Liver (tissue), 8 donors: ENCODE measurements at regions not wholly inside any gene's neighbourhood (a gene's known extent, or its start where the extent isn't known, plus 50 kb on each side); places are given as distances from the start of the nearest gene placed in this dataset.

Experiments
- DNase-seq: peaks from one replicate; pipeline ENCODE4 v3.0.0-alpha.2; 2017; ENCODE audit warnings: low spot score
- H3K27ac ChIP-seq, 2 donors: one replicate each; pipeline ENCODE4 v1.7.0; 2013; ENCODE audit warnings: inconsistent platforms in 2 of 2, low read length in 2 of 2, control low read depth in 1 of 2, low read depth in 1 of 2, mild to moderate bottlenecking in 1 of 2
- H3K27me3 ChIP-seq, 4 donors: one replicate each; pipeline versions ENCODE4 v1.6.1 to v1.7.0; 2013; ENCODE audit warnings: low read length in 3 of 4, inconsistent platforms in 1 of 4, mild to moderate bottlenecking in 1 of 4, moderate library complexity in 1 of 4; ENCODE audit not compliant: control insufficient read depth in 4 of 4, insufficient read depth in 4 of 4
- H3K36me3 ChIP-seq, 4 donors: one replicate each; pipeline versions ENCODE4 v1.6.1 to v1.7.0; 2013; ENCODE audit warnings: low read length in 3 of 4, mild to moderate bottlenecking in 3 of 4, low read depth in 1 of 4, moderate library complexity in 1 of 4; ENCODE audit not compliant: control insufficient read depth in 4 of 4, insufficient read depth in 3 of 4
- H3K4me1 ChIP-seq, 4 donors: one replicate each; pipeline versions ENCODE4 v1.6.1 to v1.7.0; 2013; ENCODE audit warnings: low read length in 3 of 4, mild to moderate bottlenecking in 3 of 4, moderate library complexity in 1 of 4; ENCODE audit not compliant: control insufficient read depth in 4 of 4, insufficient read depth in 4 of 4
- H3K4me3 ChIP-seq, 3 donors: one replicate each; pipeline versions ENCODE4 v1.6.1 to v1.7.0; 2013; ENCODE audit warnings: low read length in 3 of 3, control low read depth in 1 of 3, low read depth in 1 of 3, mild to moderate bottlenecking in 1 of 3
- H3K9ac ChIP-seq, 2 donors: one replicate each; pipeline ENCODE4 v1.7.0; 2013; ENCODE audit warnings: low read length in 2 of 2, mild to moderate bottlenecking in 2 of 2, moderate library complexity in 2 of 2, control low read depth in 1 of 2, low read depth in 1 of 2
- H3K9me3 ChIP-seq, 4 donors: one replicate each; pipeline versions ENCODE4 v1.6.1 to v1.7.0; 2013; ENCODE audit warnings: low read length in 3 of 4; ENCODE audit not compliant: control insufficient read depth in 4 of 4
- HNF4A ChIP-seq, 2 donors: conservative IDR thresholded peaks; 2 replicates each; pipeline ENCODE4 v1.6.1; 2016; ENCODE audit warnings: antibody characterized with exemption in 2 of 2, mild to moderate bottlenecking in 2 of 2
- HNF4G ChIP-seq: IDR thresholded peaks from 2 replicates; pipeline ENCODE4 v1.6.1; 2016; ENCODE audit warnings: antibody characterized with exemption
- JUND ChIP-seq, 2 donors: IDR thresholded peaks; 2 replicates each; pipeline ENCODE4 v1.6.1; 2016; ENCODE audit warnings: antibody characterized with exemption in 2 of 2
- NR2F2 ChIP-seq: IDR thresholded peaks from 2 replicates; pipeline ENCODE4 v1.6.1; 2016; ENCODE audit warnings: antibody characterized with exemption
- RAD21 ChIP-seq, 2 donors: IDR thresholded peaks; 2 replicates each; pipeline ENCODE4 v1.6.1; 2016; ENCODE audit warnings: antibody characterized with exemption in 2 of 2, mild to moderate bottlenecking in 2 of 2
- RXRA ChIP-seq, 2 donors: IDR thresholded peaks; 2 replicates each; pipeline ENCODE4 v1.6.1; 2017 to 2018; ENCODE audit warnings: antibody characterized with exemption in 2 of 2, mild to moderate bottlenecking in 1 of 2
- SP1 ChIP-seq: IDR thresholded peaks from 2 replicates; pipeline ENCODE4 v1.6.1; 2018; ENCODE audit warnings: antibody characterized with exemption, mild to moderate bottlenecking
- TAF1 ChIP-seq: conservative IDR thresholded peaks from 2 replicates; pipeline ENCODE4 v1.6.1; 2016; ENCODE audit warnings: antibody characterized with exemption, mild to moderate bottlenecking
- YY1 ChIP-seq: IDR thresholded peaks from 2 replicates; pipeline ENCODE4 v1.6.1; 2016; ENCODE audit warnings: antibody characterized with exemption, mild to moderate bottlenecking
- WGBS: extraction: QIAGEN DNeasy Blood & Tissue Kit; methylation state at CpG from one replicate; pipeline ENCODE4 v1.1.7; 2013; 5-methylcytosine and 5-hydroxymethylcytosine counted together
- TF ChIP-seq, protein P1 (sequence below): fragments of 150-350 bp; IDR thresholded peaks from 2 replicates; pipeline ENCODE4 v1.5.1; 2017; ENCODE audit warnings: improper control_type of control experiment, low read depth, low read length; ENCODE audit not compliant: missing input control
- TF ChIP-seq, protein P2 (sequence below): IDR thresholded peaks from 2 replicates; pipeline ENCODE4 v1.6.1; 2016; ENCODE audit warnings: antibody characterized with exemption
- TF ChIP-seq, protein P3 (sequence below): IDR thresholded peaks from 2 replicates; pipeline ENCODE4 v1.6.1; 2016; ENCODE audit warnings: antibody characterized with exemption
- TF ChIP-seq, protein P4 (sequence below): IDR thresholded peaks from 2 replicates; pipeline ENCODE4 v1.6.1; 2016; ENCODE audit warnings: antibody characterized with exemption, mild to moderate bottlenecking
- donor health status: healthy.
- donor health status: healthy.
- donor health status: healthy.
- donor health status: healthy.
- donor health status: healthy.

DNA sequence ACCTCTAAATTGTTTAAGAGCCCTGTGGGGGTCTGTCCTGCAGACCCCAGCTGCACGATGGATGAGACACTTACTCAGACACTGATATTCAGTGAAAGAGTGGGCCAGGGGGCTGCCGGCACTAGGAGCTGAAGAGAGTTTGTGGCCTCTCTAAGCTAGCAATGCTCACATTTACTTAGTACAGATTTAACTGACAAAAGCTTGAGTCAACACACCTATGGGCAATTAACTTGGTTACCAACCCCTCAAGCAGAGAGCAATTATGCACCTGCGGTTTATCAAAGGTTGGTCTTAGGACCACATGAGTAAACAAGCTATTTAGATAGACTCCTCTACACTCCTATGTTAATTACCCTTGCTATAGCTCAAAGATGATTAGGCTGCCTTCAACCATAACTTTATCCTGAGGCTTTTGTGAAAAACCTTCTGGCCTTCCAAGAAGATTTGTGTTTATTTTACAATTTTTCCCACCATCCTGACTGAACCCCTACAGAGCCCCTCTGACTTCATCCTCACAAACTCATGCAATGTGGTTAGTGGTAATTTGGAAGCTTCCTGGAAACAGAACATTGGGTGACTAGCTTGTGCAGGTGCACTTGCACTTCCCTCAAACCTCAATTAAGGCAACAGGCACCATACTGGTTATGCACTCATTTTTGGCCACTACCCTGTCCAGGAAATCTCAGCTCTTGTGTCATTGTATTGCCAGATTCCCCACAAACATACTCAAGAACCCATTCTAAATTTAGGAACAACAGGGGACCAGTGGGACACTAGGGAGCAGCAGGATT, 234.4 kb upstream of the ITM2A start (continued):
- no peak for TF ChIP-seq JUND (IDR thresholded peaks at IDR 0.05)

DNA sequence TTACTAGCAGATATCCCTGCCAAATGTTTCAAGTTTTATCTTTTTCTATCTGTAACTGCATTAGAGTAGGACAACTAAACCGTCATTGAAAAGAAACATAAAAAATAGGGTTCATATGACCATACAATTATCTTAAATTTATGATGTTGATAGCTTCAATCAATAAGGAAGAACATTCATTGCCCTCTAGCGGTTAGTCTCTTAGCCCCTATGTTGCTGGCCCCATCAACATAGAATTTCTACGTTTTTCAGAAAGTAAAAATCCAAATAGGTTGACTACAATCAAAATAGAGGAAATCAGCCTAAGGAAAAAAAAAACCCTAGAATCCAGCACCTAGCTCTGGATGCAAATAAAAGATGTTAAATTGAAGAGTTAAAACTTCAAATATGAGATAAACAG, 225.1 kb upstream of the ITM2A start:
- DNase-seq, result no peak
- Histone ChIP-seq H3K4me1 (no peaks in the 10 kb centered on the region), H3K9ac (no peak overlapping the region), H3K9me3 (peaks cover 0 to 3% (median 0%) of the 10 kb centered on the region in 4 donors), H3K27me3 (peaks cover 0 to 3% (median 0%) of the 10 kb centered on the region in 4 donors), H3K4me3 (no peak overlapping the region), H3K36me3 (no peaks in the 10 kb centered on the region), H3K27ac (no peak overlapping the region)
- TF ChIP-seq, protein P1, sequence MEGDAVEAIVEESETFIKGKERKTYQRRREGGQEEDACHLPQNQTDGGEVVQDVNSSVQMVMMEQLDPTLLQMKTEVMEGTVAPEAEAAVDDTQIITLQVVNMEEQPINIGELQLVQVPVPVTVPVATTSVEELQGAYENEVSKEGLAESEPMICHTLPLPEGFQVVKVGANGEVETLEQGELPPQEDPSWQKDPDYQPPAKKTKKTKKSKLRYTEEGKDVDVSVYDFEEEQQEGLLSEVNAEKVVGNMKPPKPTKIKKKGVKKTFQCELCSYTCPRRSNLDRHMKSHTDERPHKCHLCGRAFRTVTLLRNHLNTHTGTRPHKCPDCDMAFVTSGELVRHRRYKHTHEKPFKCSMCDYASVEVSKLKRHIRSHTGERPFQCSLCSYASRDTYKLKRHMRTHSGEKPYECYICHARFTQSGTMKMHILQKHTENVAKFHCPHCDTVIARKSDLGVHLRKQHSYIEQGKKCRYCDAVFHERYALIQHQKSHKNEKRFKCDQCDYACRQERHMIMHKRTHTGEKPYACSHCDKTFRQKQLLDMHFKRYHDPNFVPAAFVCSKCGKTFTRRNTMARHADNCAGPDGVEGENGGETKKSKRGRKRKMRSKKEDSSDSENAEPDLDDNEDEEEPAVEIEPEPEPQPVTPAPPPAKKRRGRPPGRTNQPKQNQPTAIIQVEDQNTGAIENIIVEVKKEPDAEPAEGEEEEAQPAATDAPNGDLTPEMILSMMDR, result peak; percentile 16
- TF ChIP-seq, protein P2, sequence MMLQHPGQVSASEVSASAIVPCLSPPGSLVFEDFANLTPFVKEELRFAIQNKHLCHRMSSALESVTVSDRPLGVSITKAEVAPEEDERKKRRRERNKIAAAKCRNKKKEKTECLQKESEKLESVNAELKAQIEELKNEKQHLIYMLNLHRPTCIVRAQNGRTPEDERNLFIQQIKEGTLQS, result no peak
- peak in 1 of 2 donors; percentile 9 for TF ChIP-seq RAD21 (IDR thresholded peaks at IDR 0.05)
- TF ChIP-seq, protein P3, sequence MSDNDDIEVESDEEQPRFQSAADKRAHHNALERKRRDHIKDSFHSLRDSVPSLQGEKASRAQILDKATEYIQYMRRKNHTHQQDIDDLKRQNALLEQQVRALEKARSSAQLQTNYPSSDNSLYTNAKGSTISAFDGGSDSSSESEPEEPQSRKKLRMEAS, result no peak
- TF ChIP-seq RXRA (IDR thresholded peaks at IDR 0.05), result no peak
- TF ChIP-seq JUND (IDR thresholded peaks at IDR 0.05), result no peak
- no peak for TF ChIP-seq SP1
- 15% methylated on average over 3 of the region's 3 CpGs for WGBS

DNA sequence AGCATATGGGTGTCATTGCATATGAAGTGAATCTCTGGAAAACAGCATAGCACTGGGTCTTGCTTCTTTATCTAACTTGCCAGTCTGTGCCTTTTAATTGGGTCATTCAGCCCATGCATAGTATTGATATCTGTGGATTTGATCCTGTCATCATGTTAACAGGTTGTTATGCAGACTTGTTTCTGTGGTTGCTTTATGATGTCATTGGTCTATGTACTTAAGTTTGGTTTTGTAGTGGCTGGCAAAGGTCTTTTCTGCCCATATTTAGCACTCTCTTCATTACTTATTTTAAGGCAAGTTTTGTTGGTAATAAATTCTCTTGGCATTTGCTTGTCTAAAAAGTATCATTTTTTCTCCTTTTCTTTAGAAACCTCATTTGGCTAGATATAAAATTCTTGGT, 221.1 kb upstream of the ITM2A start:
- H3K9ac ChIP-seq, result no peak overlapping the region
- peaks cover 0 to 3% (median 0%) of the 10 kb centered on the region in 4 donors for H3K27me3 ChIP-seq
- no peak overlapping the region for H3K27ac ChIP-seq
- DNase-seq, result no peak
- H3K36me3 ChIP-seq, result no peaks in the 10 kb centered on the region
- no peaks in the 10 kb centered on the region for H3K4me1 ChIP-seq
- peaks cover 0 to 3% (median 0%) of the 10 kb centered on the region in 4 donors for H3K9me3 ChIP-seq
- TF ChIP-seq RAD21 (IDR thresholded peaks at IDR 0.05), result no peak
- TF ChIP-seq, protein P1, result no peak
- TF ChIP-seq, protein P4, sequence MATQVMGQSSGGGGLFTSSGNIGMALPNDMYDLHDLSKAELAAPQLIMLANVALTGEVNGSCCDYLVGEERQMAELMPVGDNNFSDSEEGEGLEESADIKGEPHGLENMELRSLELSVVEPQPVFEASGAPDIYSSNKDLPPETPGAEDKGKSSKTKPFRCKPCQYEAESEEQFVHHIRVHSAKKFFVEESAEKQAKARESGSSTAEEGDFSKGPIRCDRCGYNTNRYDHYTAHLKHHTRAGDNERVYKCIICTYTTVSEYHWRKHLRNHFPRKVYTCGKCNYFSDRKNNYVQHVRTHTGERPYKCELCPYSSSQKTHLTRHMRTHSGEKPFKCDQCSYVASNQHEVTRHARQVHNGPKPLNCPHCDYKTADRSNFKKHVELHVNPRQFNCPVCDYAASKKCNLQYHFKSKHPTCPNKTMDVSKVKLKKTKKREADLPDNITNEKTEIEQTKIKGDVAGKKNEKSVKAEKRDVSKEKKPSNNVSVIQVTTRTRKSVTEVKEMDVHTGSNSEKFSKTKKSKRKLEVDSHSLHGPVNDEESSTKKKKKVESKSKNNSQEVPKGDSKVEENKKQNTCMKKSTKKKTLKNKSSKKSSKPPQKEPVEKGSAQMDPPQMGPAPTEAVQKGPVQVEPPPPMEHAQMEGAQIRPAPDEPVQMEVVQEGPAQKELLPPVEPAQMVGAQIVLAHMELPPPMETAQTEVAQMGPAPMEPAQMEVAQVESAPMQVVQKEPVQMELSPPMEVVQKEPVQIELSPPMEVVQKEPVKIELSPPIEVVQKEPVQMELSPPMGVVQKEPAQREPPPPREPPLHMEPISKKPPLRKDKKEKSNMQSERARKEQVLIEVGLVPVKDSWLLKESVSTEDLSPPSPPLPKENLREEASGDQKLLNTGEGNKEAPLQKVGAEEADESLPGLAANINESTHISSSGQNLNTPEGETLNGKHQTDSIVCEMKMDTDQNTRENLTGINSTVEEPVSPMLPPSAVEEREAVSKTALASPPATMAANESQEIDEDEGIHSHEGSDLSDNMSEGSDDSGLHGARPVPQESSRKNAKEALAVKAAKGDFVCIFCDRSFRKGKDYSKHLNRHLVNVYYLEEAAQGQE, result no peak
- TF ChIP-seq HNF4G, result no peak
- no peak for TF ChIP-seq TAF1
- TF ChIP-seq, protein P3, result no peak
- TF ChIP-seq JUND (IDR thresholded peaks at IDR 0.05), result no peak
- no peak for TF ChIP-seq YY1
- no peak for TF ChIP-seq HNF4A (conservative IDR thresholded peaks at IDR 0.05)
- no peak for TF ChIP-seq NR2F2
- H3K4me3 ChIP-seq, result no peak overlapping the region
